Stomach (tissue), 4 donors: ENCODE measurements at regions not wholly inside any gene's neighbourhood (a gene's known extent, or its start where the extent isn't known, plus 50 kb on each side); places are given as distances from the start of the nearest gene placed in this dataset.

Experiments used
- EP300 ChIP-seq: sonication (generic); formaldehyde crosslinking; IDR thresholded peaks from one replicate; pipeline ENCODE4 v1.6.1; 2017; ENCODE audit warnings: antibody characterized with exemption
- POLR2AphosphoS5 ChIP-seq, 3 donors: sonication (generic); formaldehyde crosslinking; IDR thresholded peaks; one replicate each; pipeline ENCODE4 v1.6.1; 2016; ENCODE audit warnings: antibody characterized with exemption in 3 of 3
- TF ChIP-seq, protein P1 (sequence below), 7 experiments: fragments of 450-650 bp in 4 of 7; fragments of 200-600 bp in 3 of 7; sonication (generic) in 3 of 7; IDR thresholded peaks; one replicate each; pipeline ENCODE4 v1.5.1; 2016 to 2019; ENCODE audit warnings: antibody characterized with exemption in 7 of 7, control low read depth in 2 of 7, mild to moderate bottlenecking in 1 of 7

DNA sequence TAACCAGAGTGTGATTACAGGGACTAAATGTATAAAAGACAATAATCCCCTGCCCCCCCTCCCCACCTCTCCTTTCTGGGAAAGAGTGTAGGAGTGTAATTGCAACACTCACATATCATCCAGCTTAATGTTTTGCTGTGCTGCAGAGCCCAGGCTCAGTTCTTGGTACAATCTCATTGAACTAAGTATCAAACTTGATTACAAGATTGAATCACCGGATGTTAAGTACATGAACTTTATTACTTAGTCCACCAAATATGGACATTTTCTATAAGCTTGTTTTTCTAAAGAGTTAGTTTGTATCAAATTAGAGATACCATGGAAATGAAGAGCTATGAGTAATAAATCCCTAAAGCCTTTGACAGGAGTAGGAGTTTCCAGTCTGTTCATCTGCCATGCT, 559.1 kb downstream of the ZNF674 start:
- TF ChIP-seq, protein P1, sequence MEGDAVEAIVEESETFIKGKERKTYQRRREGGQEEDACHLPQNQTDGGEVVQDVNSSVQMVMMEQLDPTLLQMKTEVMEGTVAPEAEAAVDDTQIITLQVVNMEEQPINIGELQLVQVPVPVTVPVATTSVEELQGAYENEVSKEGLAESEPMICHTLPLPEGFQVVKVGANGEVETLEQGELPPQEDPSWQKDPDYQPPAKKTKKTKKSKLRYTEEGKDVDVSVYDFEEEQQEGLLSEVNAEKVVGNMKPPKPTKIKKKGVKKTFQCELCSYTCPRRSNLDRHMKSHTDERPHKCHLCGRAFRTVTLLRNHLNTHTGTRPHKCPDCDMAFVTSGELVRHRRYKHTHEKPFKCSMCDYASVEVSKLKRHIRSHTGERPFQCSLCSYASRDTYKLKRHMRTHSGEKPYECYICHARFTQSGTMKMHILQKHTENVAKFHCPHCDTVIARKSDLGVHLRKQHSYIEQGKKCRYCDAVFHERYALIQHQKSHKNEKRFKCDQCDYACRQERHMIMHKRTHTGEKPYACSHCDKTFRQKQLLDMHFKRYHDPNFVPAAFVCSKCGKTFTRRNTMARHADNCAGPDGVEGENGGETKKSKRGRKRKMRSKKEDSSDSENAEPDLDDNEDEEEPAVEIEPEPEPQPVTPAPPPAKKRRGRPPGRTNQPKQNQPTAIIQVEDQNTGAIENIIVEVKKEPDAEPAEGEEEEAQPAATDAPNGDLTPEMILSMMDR (IDR thresholded peaks at IDR 0.05), result no peak
- TF ChIP-seq EP300 (no peak), POLR2AphosphoS5 (IDR thresholded peaks at IDR 0.05) (no peak)
